Endothelial cell of umbilical vein (primary cell): ENCODE measurements at regions not wholly inside any gene's neighbourhood (a gene's known extent, or its start where the extent isn't known, plus 50 kb on each side); places are given as distances from the start of the nearest gene placed in this dataset.

Experiments
- BruUV-seq: library from RNA; stranded (reverse); fragments of 400-500 nt; replicated peaks from 2 replicates; lab custom pipeline; 2021; lab: Mats Ljungman, UMichigan
- CTCF ChIA-PET: fragments of 300-600, 350-600 bp; sonication (Branson Sonifier 250); formaldehyde crosslinking; loops from one replicate; lab custom pipeline; 2021; ENCODE audit warnings: antibody characterized with exemption, inconsistent platforms; lab: Charles Lee
- POLR2A ChIA-PET: fragments of 300-600, 350-600 bp; sonication (Branson Sonifier 250); formaldehyde crosslinking; loops from one replicate; lab custom pipeline; 2021; ENCODE audit warnings: antibody characterized with exemption, inconsistent platforms; lab: Charles Lee
- DNase-seq: peaks from one replicate; pipeline ENCODE4 v3.0.0-alpha.2; 2011; ENCODE audit warnings: low read depth, low spot score
- FAIRE-seq: peaks from 2 replicates; lab custom pipeline; 2011; peaks lifted over from hg19 to GRCh38; lab: Jason Lieb, UNC
- H2AFZ ChIP-seq: 2 replicates; pipeline ENCODE4 v1.6.0; 2012; ENCODE audit warnings: low read depth, low read length, control low read depth, inconsistent platforms
- H3K27ac ChIP-seq: 2 replicates; pipeline ENCODE4 v1.5.1; 2011; ENCODE audit warnings: low read depth, mild to moderate bottlenecking, control low read depth, low read length, moderate library complexity; ENCODE audit not compliant: insufficient read depth
- H3K27me3 ChIP-seq, 2 experiments: 2 replicates each; pipeline versions ENCODE4 v1.6.0 to v1.6.1; 2011; ENCODE audit warnings: low read length in 2 of 2, mixed read lengths in 1 of 2; ENCODE audit not compliant: control insufficient read depth in 2 of 2, insufficient read depth in 2 of 2
- H3K36me3 ChIP-seq, 2 experiments: 2 replicates in 1 of 2; 3 replicates in 1 of 2; pipeline ENCODE4 v1.5.1; 2011; ENCODE audit warnings: low read length in 2 of 2, mild to moderate bottlenecking in 1 of 2, moderate library complexity in 1 of 2; ENCODE audit not compliant: control insufficient read depth in 2 of 2, insufficient read depth in 2 of 2; ENCODE audit errors: extremely low read depth in 1 of 2
- H3K4me1 ChIP-seq: 3 replicates; pipeline ENCODE4 v1.5.1; 2011; ENCODE audit warnings: mild to moderate bottlenecking, low read length; ENCODE audit not compliant: control insufficient read depth, insufficient read depth; ENCODE audit errors: extremely low read depth
- H3K4me2 ChIP-seq: 2 replicates; pipeline ENCODE4 v1.6.1; 2011; ENCODE audit warnings: low read length, control low read depth, mixed read lengths; ENCODE audit not compliant: insufficient read depth
- H3K4me3 ChIP-seq, 3 experiments: fragments of 200-600 bp in 1 of 3; sonication (generic), shearing (Covaris generic) in 1 of 3; replicated peaks in 1 of 3; 2 replicates each; pipeline ENCODE4 v1.5.1; 2011 to 2016; ENCODE audit warnings: control low read depth in 3 of 3, low read length in 3 of 3, mild to moderate bottlenecking in 2 of 3, inconsistent platforms in 1 of 3, low read depth in 1 of 3, moderate library complexity in 1 of 3; ENCODE audit not compliant: insufficient read depth in 1 of 3
- H3K79me2 ChIP-seq: 2 replicates; pipeline ENCODE4 v1.6.0; 2012; ENCODE audit warnings: low read length, inconsistent platforms; ENCODE audit not compliant: control insufficient read depth, insufficient read depth
- H3K9ac ChIP-seq: replicated peaks from 2 replicates; pipeline ENCODE3; 2011; ENCODE audit warnings: low read length, control low read depth; ENCODE audit not compliant: insufficient read depth; ENCODE audit errors: extremely low read depth
- H3K9me1 ChIP-seq: replicated peaks from 3 replicates; pipeline ENCODE4 v1.6.0; 2011; ENCODE audit warnings: mild to moderate bottlenecking, low read length; ENCODE audit not compliant: control insufficient read depth, insufficient read depth; ENCODE audit errors: extremely low read depth
- H3K9me3 ChIP-seq: replicated peaks from 2 replicates; pipeline ENCODE4 v1.5.1; 2012; ENCODE audit warnings: low read length, inconsistent platforms; ENCODE audit not compliant: control insufficient read depth, insufficient read depth
- H4K20me1 ChIP-seq: replicated peaks from 2 replicates; pipeline ENCODE3; 2011; ENCODE audit warnings: mild to moderate bottlenecking, low read length; ENCODE audit not compliant: control insufficient read depth, insufficient read depth; ENCODE audit errors: extremely low read depth
- EZH2 ChIP-seq: IDR thresholded peaks from 2 replicates; pipeline ENCODE4 v1.6.1; 2012; ENCODE audit warnings: borderline replicate concordance, low read depth, mild to moderate bottlenecking, moderate library complexity, low read length, inconsistent platforms; ENCODE audit not compliant: severe bottlenecking
- FOS ChIP-seq: IDR thresholded peaks from 2 replicates; pipeline ENCODE4 v1.6.1; 2011; ENCODE audit warnings: mild to moderate bottlenecking, low read length, moderate library complexity, borderline replicate concordance; ENCODE audit not compliant: insufficient read depth
- GATA2 ChIP-seq: IDR thresholded peaks from 2 replicates; pipeline ENCODE4 v1.7.0; 2011; ENCODE audit warnings: low read depth, mild to moderate bottlenecking, moderate library complexity, mixed read lengths, low read length; ENCODE audit not compliant: insufficient read length, insufficient read depth
- JUN ChIP-seq: IDR thresholded peaks from 2 replicates; pipeline ENCODE4 v1.6.1; 2011; ENCODE audit warnings: borderline replicate concordance, low read depth; ENCODE audit not compliant: insufficient read length, insufficient read depth
- MYC ChIP-seq: IDR thresholded peaks from one replicate; pipeline ENCODE4 v1.6.1; 2011; ENCODE audit warnings: mild to moderate bottlenecking, low read depth, low read length
- POLR2A ChIP-seq: IDR thresholded peaks from 2 replicates; pipeline ENCODE4 v1.6.1; 2012; ENCODE audit warnings: low read depth, mild to moderate bottlenecking, control low read depth, low read length
- POLR2AphosphoS5 ChIP-seq: IDR thresholded peaks from 2 replicates; pipeline ENCODE4 v1.6.1; 2012; ENCODE audit warnings: low read depth, mild to moderate bottlenecking, control low read depth, low read length, moderate library complexity; ENCODE audit not compliant: insufficient read depth
- dilution Hi-C: fragments of 300-500 bp; cut with MboI; formaldehyde crosslinking; loops from one replicate; pipeline ENCODE4 v1.15.0; 2019; ENCODE audit warnings: low sequenced_read_pairs; ENCODE audit not compliant: extremely low pct_ligation_motif_present
- intact Hi-C: fragments of 100-400 bp; cut with micrococcal nuclease; formaldehyde crosslinking; loops from one replicate; pipeline ENCODE4 v1.10.0; 2022
- TF ChIP-seq, protein P1 (sequence below): IDR thresholded peaks from 2 replicates; pipeline ENCODE4 v1.6.1; 2011; ENCODE audit not compliant: insufficient read depth, insufficient read length
- TF ChIP-seq, protein P2 (sequence below), 2 donors: IDR thresholded peaks; 1 replicate in 1 of 2; 2 replicates in 1 of 2; pipeline ENCODE4 v1.5.1; 2011; ENCODE audit warnings: low read length in 2 of 2, mild to moderate bottlenecking in 2 of 2, moderate library complexity in 2 of 2, control low read depth in 1 of 2, inconsistent platforms in 1 of 2, low read depth in 1 of 2; ENCODE audit not compliant: insufficient read depth in 1 of 2; ENCODE audit errors: extremely low read depth in 1 of 2

DNA sequence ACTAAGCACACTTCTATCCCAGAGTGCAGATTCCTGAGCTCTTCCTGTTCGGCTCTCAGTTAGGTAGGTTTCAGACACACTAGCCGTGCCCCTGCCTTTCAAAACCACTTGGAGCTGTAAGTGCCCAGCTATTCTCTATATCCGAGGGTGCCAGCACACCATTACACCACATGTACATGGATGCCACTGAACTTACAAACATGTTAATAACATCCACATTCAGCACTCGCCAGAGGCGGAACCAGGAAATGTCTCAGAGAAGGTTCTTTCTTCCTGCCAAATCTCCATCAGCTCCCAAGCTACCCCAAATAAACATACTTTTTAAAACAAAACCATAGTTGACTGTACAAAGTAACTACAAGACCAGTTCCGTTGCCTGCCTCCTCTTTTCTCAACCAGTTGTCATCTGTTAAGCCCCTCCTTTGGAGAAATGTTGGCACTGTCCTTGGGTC lies 78.4 kb upstream of the CTTNBP2NL start:
- H3K4me1 ChIP-seq, result peaks cover 8% of the 10 kb centered on the region
- H3K4me2 ChIP-seq, result no peak overlapping the region
- H4K20me1 ChIP-seq, result no peaks in the 10 kb centered on the region
- H3K27me3 ChIP-seq, result peaks cover 0 to 4% of the 10 kb centered on the region in 2 experiments
- dilution Hi-C loops, result no loop called here
- no TSS peak for BruUV-seq
- CTCF ChIA-PET, result interaction anchor here (0.5 to 2.3 kb wide), 5 partner anchors 8 to 1049 kb away, joined by 3 to 10 read pairs (median 5); no protein-coding TSS in a partner anchor
- no peak overlapping the region for H3K9ac ChIP-seq
- H3K4me3 ChIP-seq, result no peak overlapping the region
- no peaks in the 10 kb centered on the region for H3K9me3 ChIP-seq
- no peaks in the 10 kb centered on the region for H3K9me1 ChIP-seq
- no peak overlapping the region for H2AFZ ChIP-seq
- intact Hi-C loops, result no loop called here
- TF ChIP-seq GATA2 (no peak), EZH2 (no peak), JUN (peak; percentile 28), MYC (no peak)
- TF ChIP-seq, protein P1, sequence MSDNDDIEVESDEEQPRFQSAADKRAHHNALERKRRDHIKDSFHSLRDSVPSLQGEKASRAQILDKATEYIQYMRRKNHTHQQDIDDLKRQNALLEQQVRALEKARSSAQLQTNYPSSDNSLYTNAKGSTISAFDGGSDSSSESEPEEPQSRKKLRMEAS, result no peak
- H3K36me3 ChIP-seq, result no peaks in the 10 kb centered on the region
- FAIRE-seq, result no peak
- no peaks in the 10 kb centered on the region for H3K79me2 ChIP-seq
- no peak overlapping the region for H3K27ac ChIP-seq
- DNase-seq, result peak; percentile 79
- POLR2A ChIA-PET, result no interaction called here

DNA sequence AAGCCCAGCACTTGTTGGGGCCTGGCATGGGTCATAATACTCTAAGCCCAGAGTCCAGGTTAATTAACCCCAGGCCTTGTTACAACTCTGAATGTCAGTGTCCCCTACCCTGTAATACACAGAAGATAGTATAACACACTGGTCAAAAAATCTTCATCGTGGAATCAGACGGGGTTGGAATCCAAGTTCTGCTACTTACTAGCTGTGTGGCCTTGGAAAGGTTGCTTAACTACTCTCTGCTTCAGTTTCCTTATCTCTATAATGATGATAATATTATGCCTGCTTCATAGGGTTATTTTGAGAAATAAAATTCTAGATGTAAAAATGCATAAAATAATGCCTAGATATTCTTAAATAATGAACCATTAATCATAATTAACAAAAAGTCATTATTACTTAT lies 77.8 kb upstream of the CTTNBP2NL start:
- H3K79me2 ChIP-seq, result no peaks in the 10 kb centered on the region
- CTCF ChIA-PET, result interaction anchor here (1.8 to 2.3 kb wide), 2 partner anchors 18 to 20 kb away, joined by 8 to 10 read pairs; no protein-coding TSS in a partner anchor
- no peaks in the 10 kb centered on the region for H3K36me3 ChIP-seq
- H3K9me3 ChIP-seq, result no peaks in the 10 kb centered on the region
- POLR2A ChIA-PET, result no interaction called here
- H4K20me1 ChIP-seq, result no peaks in the 10 kb centered on the region
- no peak for TF ChIP-seq EZH2
- TF ChIP-seq, protein P2, sequence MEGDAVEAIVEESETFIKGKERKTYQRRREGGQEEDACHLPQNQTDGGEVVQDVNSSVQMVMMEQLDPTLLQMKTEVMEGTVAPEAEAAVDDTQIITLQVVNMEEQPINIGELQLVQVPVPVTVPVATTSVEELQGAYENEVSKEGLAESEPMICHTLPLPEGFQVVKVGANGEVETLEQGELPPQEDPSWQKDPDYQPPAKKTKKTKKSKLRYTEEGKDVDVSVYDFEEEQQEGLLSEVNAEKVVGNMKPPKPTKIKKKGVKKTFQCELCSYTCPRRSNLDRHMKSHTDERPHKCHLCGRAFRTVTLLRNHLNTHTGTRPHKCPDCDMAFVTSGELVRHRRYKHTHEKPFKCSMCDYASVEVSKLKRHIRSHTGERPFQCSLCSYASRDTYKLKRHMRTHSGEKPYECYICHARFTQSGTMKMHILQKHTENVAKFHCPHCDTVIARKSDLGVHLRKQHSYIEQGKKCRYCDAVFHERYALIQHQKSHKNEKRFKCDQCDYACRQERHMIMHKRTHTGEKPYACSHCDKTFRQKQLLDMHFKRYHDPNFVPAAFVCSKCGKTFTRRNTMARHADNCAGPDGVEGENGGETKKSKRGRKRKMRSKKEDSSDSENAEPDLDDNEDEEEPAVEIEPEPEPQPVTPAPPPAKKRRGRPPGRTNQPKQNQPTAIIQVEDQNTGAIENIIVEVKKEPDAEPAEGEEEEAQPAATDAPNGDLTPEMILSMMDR (IDR thresholded peaks at IDR 0.05; ENCODE audit: extremely low read depth in 1 of 2, insufficient read depth in 1 of 2, low read depth in 1 of 2, low read length in 2 of 2), result no peak
- TF ChIP-seq GATA2, result no peak
- TF ChIP-seq POLR2AphosphoS5, result no peak
- TF ChIP-seq POLR2A, result no peak
- no peak for TF ChIP-seq JUN
- TF ChIP-seq FOS, result no peak
- TF ChIP-seq, protein P1, result no peak
- TF ChIP-seq MYC, result no peak
- intact Hi-C loops (no loop called here), dilution Hi-C loops (no loop called here)
- H3K27me3 ChIP-seq, result peaks cover 0 to 4% of the 10 kb centered on the region in 2 experiments
- no peak overlapping the region for H3K4me3 ChIP-seq
- no peak overlapping the region for H3K4me2 ChIP-seq
- no peaks in the 10 kb centered on the region for H3K9me1 ChIP-seq
- no peak for DNase-seq
- no peak overlapping the region for H3K27ac ChIP-seq
- H2AFZ ChIP-seq, result no peak overlapping the region
- FAIRE-seq, result no peak
- no peak overlapping the region for H3K9ac ChIP-seq
- BruUV-seq, result no TSS peak
- H3K4me1 ChIP-seq, result peaks cover 8% of the 10 kb centered on the region
